Trophoblast cell (in vitro differentiated cells and primary cell): ENCODE measurements at regions not wholly inside any gene's neighbourhood (a gene's known extent, or its start where the extent isn't known, plus 50 kb on each side); places are given as distances from the start of the nearest gene placed in this dataset.

Experiments
- DNase-seq, 2 donors: peaks; one replicate each; pipeline ENCODE4 v3.0.0-alpha.2; 2016
- H2AFZ ChIP-seq: 2 replicates; pipeline ENCODE4 v1.6.1; 2013; ENCODE audit warnings: low read length, moderate library complexity, mild to moderate bottlenecking; ENCODE audit not compliant: insufficient read depth, poor library complexity
- H2AK5ac ChIP-seq: 2 replicates; pipeline ENCODE4 v1.6.1; 2013; ENCODE audit warnings: mild to moderate bottlenecking, low read length
- H2BK120ac ChIP-seq: 2 replicates; pipeline ENCODE4 v1.6.1; 2013; ENCODE audit warnings: low read length, mild to moderate bottlenecking, moderate library complexity; ENCODE audit not compliant: insufficient read depth, poor library complexity
- H2BK12ac ChIP-seq: 2 replicates; pipeline ENCODE4 v1.6.1; 2013; ENCODE audit warnings: mild to moderate bottlenecking, low read length, moderate library complexity
- H2BK5ac ChIP-seq: 2 replicates; pipeline ENCODE4 v1.6.1; 2013; ENCODE audit warnings: low read length, low read depth, moderate library complexity, mild to moderate bottlenecking; ENCODE audit not compliant: poor library complexity
- H3K14ac ChIP-seq: 2 replicates; pipeline ENCODE4 v1.6.1; 2013; ENCODE audit warnings: mild to moderate bottlenecking, low read length
- H3K18ac ChIP-seq: 2 replicates; pipeline ENCODE4 v1.6.1; 2013; ENCODE audit warnings: mild to moderate bottlenecking, low read length
- H3K23ac ChIP-seq: 2 replicates; pipeline ENCODE4 v1.6.1; 2013; ENCODE audit warnings: low read length
- H3K27ac ChIP-seq: 2 replicates; pipeline ENCODE4 v1.5.1; 2013; ENCODE audit warnings: low read depth, mild to moderate bottlenecking, inconsistent platforms, low read length, moderate library complexity
- H3K27me3 ChIP-seq: 2 replicates; pipeline ENCODE4 v1.6.1; 2013; ENCODE audit warnings: inconsistent platforms, mild to moderate bottlenecking, low read length, moderate library complexity; ENCODE audit not compliant: insufficient read depth
- H3K36me3 ChIP-seq, 2 experiments: 1 replicate in 1 of 2; 2 replicates in 1 of 2; pipeline ENCODE4 v1.6.1; 2013; ENCODE audit warnings: low read length in 2 of 2, mild to moderate bottlenecking in 2 of 2, moderate library complexity in 1 of 2; ENCODE audit not compliant: insufficient read depth in 2 of 2, control insufficient read depth in 1 of 2
- H3K4ac ChIP-seq: 2 replicates; pipeline ENCODE4 v1.6.1; 2013; ENCODE audit warnings: low read depth, mild to moderate bottlenecking, low read length, moderate library complexity
- H3K4me1 ChIP-seq, 2 experiments: 1 replicate in 1 of 2; 2 replicates in 1 of 2; pipeline ENCODE4 v1.6.1; 2013; ENCODE audit warnings: low read length in 2 of 2, mild to moderate bottlenecking in 2 of 2, moderate library complexity in 1 of 2; ENCODE audit not compliant: insufficient read depth in 2 of 2, control insufficient read depth in 1 of 2
- H3K4me2 ChIP-seq: 2 replicates; pipeline ENCODE4 v1.6.1; 2013; ENCODE audit warnings: inconsistent platforms, mild to moderate bottlenecking, low read length, moderate library complexity
- H3K4me3 ChIP-seq: 2 replicates; pipeline ENCODE4 v1.5.1; 2013; ENCODE audit warnings: mild to moderate bottlenecking, low read depth, low read length, inconsistent platforms
- H3K79me1 ChIP-seq: one replicate; pipeline ENCODE4 v1.6.1; 2013; ENCODE audit warnings: low read length
- H3K79me2 ChIP-seq: 2 replicates; pipeline ENCODE4 v1.6.1; 2013; ENCODE audit warnings: low read length, mild to moderate bottlenecking; ENCODE audit not compliant: control insufficient read depth, insufficient read depth, poor library complexity
- H3K9ac ChIP-seq: 2 replicates; pipeline ENCODE4 v1.6.1; 2013; ENCODE audit warnings: mild to moderate bottlenecking, low read length
- H3K9me3 ChIP-seq: 2 replicates; pipeline ENCODE4 v1.6.1; 2013; ENCODE audit warnings: low read depth, mild to moderate bottlenecking, control low read depth, inconsistent platforms, low read length; ENCODE audit not compliant: insufficient read depth
- H4K12ac ChIP-seq: 2 replicates; pipeline ENCODE4 v1.6.1; 2013; ENCODE audit warnings: low read depth, mild to moderate bottlenecking, low read length, moderate library complexity
- H4K8ac ChIP-seq: 2 replicates; pipeline ENCODE4 v1.6.1; 2013; ENCODE audit warnings: low read depth, mild to moderate bottlenecking, low read length, moderate library complexity
- H4K91ac ChIP-seq: one replicate; pipeline ENCODE4 v1.6.1; 2013; ENCODE audit warnings: low read depth, mild to moderate bottlenecking, low read length, moderate library complexity
- WGBS: extraction: QIAGEN DNeasy Blood & Tissue Kit; methylation state at CpG from one replicate; pipeline ENCODE4 v1.1.7; 2013; ENCODE audit warnings: missing lambda C conversion rate; ENCODE audit not compliant: insufficient read length, insufficient coverage; ENCODE audit errors: extremely low coverage; 5-methylcytosine and 5-hydroxymethylcytosine counted together

DNA sequence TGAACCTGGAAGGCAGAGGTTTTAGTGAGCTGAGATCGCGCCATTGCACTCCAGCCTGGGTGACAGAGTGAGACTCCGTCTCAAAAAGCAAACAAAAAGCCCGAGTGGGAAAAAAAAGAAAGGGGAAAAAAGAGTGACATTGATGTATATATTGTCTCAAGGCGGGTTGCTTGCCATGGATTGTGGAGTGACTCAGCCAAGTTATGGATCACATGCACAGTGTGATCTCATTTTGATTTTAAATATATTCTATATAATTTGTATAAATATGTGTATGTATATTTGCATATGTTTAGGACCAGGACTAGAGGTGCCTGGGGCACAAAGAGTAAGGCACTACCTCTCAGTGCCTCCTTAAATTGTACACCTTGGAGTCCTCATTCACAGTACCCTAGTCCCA is 116.2 kb upstream of the RASSF8 start:
- no peak overlapping the region for H3K9ac ChIP-seq
- H3K4ac ChIP-seq: no peak overlapping the region
- H3K4me2 ChIP-seq: no peak overlapping the region
- no peak overlapping the region for H4K12ac ChIP-seq
- H3K79me2 ChIP-seq: no peaks in the 10 kb centered on the region
- no peak overlapping the region for H2BK120ac ChIP-seq
- no peaks in the 10 kb centered on the region for H3K9me3 ChIP-seq
- H3K36me3 ChIP-seq: no peaks in the 10 kb centered on the region
- no peaks in the 10 kb centered on the region for H3K79me1 ChIP-seq
- H2BK12ac ChIP-seq: no peak overlapping the region
- no peak for DNase-seq
- no peaks in the 10 kb centered on the region for H3K4me1 ChIP-seq
- H3K14ac ChIP-seq: no peak overlapping the region
- H3K23ac ChIP-seq: no peak overlapping the region
- no peaks in the 10 kb centered on the region for H3K27me3 ChIP-seq
- no peak overlapping the region for H4K91ac ChIP-seq
- H3K4me3 ChIP-seq: no peak overlapping the region
- H2AK5ac ChIP-seq: no peak overlapping the region
- no CpG with 5 or more reads among the region's 5 CpGs for WGBS
- no peak overlapping the region for H2BK5ac ChIP-seq
- no peak overlapping the region for H4K8ac ChIP-seq
- no peak overlapping the region for H3K27ac ChIP-seq
- H3K18ac ChIP-seq: no peak overlapping the region
- no peak overlapping the region for H2AFZ ChIP-seq

DNA sequence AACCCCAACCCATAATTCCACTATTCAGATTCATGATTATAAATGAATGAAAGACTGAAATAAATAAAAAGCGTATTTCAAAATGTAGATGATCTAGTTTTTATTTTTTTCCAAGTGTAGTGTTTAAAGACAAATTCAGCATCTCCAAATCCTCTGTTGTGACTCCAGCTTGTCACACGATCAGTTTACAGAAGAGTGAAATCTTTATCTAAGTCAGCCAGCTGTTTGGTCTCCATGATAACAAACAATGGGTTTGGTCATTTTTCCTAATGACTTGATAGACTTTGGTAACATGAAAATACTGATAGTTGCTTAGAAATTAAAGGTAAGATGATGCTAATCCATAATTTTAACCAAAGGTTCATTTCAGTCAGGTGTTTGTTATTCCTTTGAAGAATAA is 114.5 kb upstream of the RASSF8 start:
- no peak for DNase-seq
- Histone ChIP-seq H3K27ac (no peak overlapping the region), H3K23ac (no peak overlapping the region), H3K36me3 (no peaks in the 10 kb centered on the region), H3K4me2 (no peak overlapping the region), H2AK5ac (no peak overlapping the region), H3K9me3 (no peaks in the 10 kb centered on the region), H2BK12ac (no peak overlapping the region), H4K12ac (no peak overlapping the region), H3K27me3 (no peaks in the 10 kb centered on the region), H3K18ac (no peak overlapping the region), H3K79me2 (no peaks in the 10 kb centered on the region), H2BK5ac (no peak overlapping the region), H4K91ac (no peak overlapping the region), H3K14ac (no peak overlapping the region), H3K4ac (no peak overlapping the region), H3K4me3 (no peak overlapping the region), H2BK120ac (no peak overlapping the region), H4K8ac (no peak overlapping the region), H3K9ac (no peak overlapping the region), H2AFZ (no peak overlapping the region), H3K79me1 (no peaks in the 10 kb centered on the region), H3K4me1 (no peaks in the 10 kb centered on the region)
- WGBS: no CpG with 5 or more reads among the region's 2 CpGs

DNA sequence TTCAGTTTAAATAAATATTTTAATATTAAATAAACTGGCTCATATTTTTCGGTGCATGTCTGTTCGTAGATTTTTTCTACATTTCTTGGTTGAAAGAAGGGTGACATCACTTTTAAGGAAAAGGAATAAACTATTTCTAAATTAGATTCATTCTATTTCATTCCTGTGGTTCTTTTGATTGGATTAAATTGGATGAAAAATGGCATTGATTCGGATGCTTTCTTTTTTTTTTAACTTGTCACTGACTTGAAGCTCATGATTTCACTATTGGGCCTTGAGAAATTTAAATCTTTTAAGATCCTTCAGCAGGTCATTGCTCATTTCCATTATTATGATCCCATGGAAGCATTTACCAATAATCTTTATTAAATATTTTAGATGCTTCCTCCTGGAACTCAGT is 113.1 kb upstream of the RASSF8 start:
- DNase-seq: no peak
- Histone ChIP-seq H3K14ac (no peak overlapping the region), H2BK120ac (no peak overlapping the region), H3K36me3 (no peaks in the 10 kb centered on the region), H3K9me3 (no peaks in the 10 kb centered on the region), H3K79me1 (no peaks in the 10 kb centered on the region), H3K27me3 (no peaks in the 10 kb centered on the region), H2BK12ac (no peak overlapping the region), H2AFZ (no peak overlapping the region), H4K8ac (no peak overlapping the region), H2AK5ac (no peak overlapping the region), H3K23ac (no peak overlapping the region), H3K79me2 (no peaks in the 10 kb centered on the region), H3K27ac (no peak overlapping the region), H3K9ac (no peak overlapping the region), H3K4me3 (no peak overlapping the region), H3K4me1 (peaks cover 0 to 3% of the 10 kb centered on the region in 2 experiments), H3K4me2 (no peak overlapping the region), H2BK5ac (no peak overlapping the region), H3K4ac (no peak overlapping the region), H4K12ac (no peak overlapping the region), H3K18ac (no peak overlapping the region), H4K91ac (no peak overlapping the region)
- WGBS: no CpG with 5 or more reads among the region's 3 CpGs

DNA sequence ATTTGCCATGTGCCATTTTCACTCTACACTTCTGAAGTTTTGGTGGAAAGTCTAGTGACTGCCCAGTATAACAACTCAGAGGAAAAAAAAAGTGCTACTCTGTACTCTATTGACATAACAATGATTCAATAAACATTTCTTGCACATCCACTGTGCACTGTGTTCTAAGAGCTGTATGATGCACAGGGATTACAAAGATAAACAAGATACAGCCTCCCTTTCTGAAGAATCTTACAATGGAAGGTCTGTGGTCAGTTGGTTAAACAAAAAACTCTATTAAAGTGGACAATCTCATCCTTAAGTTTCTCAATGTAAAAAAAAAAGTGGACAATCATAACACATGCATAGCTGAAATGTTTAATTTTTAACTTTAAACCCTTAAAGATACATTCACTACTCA is 105.7 kb upstream of the RASSF8 start:
- no peak overlapping the region for H4K12ac ChIP-seq
- no peaks in the 10 kb centered on the region for H3K79me2 ChIP-seq
- no peak overlapping the region for H2BK12ac ChIP-seq
- no peak overlapping the region for H4K91ac ChIP-seq
- H3K9me3 ChIP-seq: no peaks in the 10 kb centered on the region
- no peaks in the 10 kb centered on the region for H3K79me1 ChIP-seq
- no peaks in the 10 kb centered on the region for H3K27me3 ChIP-seq
- H3K36me3 ChIP-seq: no peaks in the 10 kb centered on the region
- H3K18ac ChIP-seq: no peak overlapping the region
- H3K4ac ChIP-seq: no peak overlapping the region
- H3K4me3 ChIP-seq: no peak overlapping the region
- no peak overlapping the region for H2BK5ac ChIP-seq
- peaks cover 0 to 6% of the 10 kb centered on the region in 2 experiments for H3K4me1 ChIP-seq
- no peak overlapping the region for H3K14ac ChIP-seq
- no peak overlapping the region for H4K8ac ChIP-seq
- H3K9ac ChIP-seq: no peak overlapping the region
- no peak overlapping the region for H3K27ac ChIP-seq
- H2AK5ac ChIP-seq: no peak overlapping the region
- no peak overlapping the region for H3K4me2 ChIP-seq
- no peak overlapping the region for H2BK120ac ChIP-seq
- DNase-seq: no peak
- H2AFZ ChIP-seq: no peak overlapping the region
- H3K23ac ChIP-seq: no peak overlapping the region
